ENCODE measurements at regions not wholly inside any gene's neighbourhood (a gene's known extent, or its start where the extent isn't known, plus 50 kb on each side); places are given as distances from the start of the nearest gene placed in this dataset.
"Not testable (repeated sequence)": the region's sequence is repeated elsewhere in the genome, so short reads cannot be mapped to it uniquely, and the experiment has no call there.

GRCh38 chr13:74264333-74264732 is 130.1 kb upstream of the KLF12 start:
- DNase-seq, result no peak

- not testable (repeated sequence) for DNase-seq
Observed at GRCh38 chr13:74260420-74260819, 126.2 kb upstream of the KLF12 start.

DNA sequence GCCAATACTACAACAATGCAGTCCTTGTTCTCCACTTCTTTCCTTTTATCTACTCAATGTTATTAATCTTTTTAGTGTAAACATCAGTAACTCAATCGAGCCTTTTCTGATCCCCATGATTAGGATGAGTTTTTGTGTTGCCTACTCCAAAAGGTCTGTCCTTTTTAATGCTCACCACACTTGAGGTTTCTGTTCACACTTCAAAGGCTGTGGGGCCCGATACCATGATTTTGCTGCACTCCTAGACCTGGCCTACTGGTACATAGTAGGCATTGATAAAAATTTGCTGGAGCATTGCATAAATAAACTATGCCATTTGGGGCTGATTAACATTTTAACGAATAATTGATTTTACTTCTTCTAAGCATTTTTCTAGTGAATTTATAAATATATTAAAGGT is 125.4 kb upstream of the KLF12 start:
- no peak for DNase-seq

DNA sequence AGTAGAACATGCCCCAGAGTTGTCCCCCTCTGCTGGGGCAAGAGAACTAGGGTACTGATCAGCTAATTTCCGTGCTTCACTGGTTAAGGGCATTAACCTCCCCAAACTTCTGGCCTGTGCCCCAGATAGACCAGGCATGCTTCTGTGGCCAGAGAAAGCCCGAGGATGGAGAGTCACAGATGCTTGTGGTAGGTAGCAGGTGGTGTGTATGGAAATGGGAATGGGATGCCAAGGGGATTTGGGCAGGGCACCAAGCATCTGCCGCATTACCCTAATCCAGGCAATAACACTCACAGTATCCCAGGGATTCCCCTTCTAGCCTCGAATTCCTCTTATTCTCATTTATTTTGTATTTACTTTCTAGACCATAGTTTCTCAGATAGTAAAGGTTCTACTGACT is 124.8 kb upstream of the KLF12 start:
- DNase-seq, result no peak

DNA sequence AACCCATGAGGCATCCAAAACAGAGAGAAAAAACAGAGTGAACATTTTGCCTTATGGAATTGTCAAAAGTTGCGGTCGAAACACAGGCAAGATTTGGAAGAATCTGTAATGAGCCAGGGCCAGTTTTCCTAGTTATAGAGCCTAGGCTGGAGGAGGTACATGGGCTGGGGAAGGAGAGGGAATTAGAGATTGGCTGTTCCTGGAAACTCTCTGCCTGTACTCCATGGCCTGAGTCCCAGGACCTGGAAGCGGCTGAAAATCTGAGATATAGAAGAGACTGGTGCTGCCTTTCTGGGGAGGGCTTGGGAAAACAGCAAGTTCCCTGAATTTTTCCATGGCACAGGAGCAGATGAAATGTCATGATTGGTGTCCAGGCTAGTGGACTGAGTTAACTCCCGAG is 122.8 kb upstream of the KLF12 start:
- DNase-seq, result no peak

- DNase-seq, result no peak
Observed at GRCh38 chr13:74253161-74253560, 119.0 kb upstream of the KLF12 start.

DNA sequence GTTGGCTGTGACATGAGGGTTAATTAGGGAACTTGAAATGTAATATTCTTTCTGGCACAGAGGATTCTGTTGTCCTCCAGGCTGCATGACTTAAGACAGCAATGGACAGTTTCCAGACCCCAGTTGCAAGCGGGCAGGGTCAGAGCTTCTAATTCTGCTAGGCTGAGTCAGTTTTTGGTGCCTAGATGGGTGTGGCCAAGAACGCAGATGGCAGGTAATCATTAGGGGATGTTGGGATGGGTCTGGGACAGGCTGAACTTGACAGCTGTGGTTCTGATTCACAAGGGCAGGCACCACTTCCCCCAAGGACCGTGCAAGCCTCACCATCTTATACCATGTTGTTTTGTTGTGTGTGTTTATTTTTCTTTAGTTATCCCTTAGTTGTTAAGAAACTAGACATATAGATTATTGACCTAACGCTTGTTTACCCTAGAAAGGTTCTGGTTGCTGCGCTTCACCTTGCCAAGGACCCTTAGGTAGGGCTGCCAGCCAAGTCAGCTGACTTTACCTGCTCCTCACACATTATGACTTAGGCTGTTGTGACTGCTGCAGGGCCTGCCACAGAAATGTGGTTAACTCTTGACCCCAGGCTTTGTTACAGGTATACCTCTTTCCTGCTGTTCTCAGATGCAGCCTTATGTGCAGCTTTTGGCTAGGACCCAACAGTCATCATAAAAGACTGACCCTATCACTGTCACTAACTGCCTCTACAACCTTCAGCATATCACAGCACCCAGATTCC is 117.7 kb upstream of the KLF12 start:
- DNase-seq, result no peak

DNA sequence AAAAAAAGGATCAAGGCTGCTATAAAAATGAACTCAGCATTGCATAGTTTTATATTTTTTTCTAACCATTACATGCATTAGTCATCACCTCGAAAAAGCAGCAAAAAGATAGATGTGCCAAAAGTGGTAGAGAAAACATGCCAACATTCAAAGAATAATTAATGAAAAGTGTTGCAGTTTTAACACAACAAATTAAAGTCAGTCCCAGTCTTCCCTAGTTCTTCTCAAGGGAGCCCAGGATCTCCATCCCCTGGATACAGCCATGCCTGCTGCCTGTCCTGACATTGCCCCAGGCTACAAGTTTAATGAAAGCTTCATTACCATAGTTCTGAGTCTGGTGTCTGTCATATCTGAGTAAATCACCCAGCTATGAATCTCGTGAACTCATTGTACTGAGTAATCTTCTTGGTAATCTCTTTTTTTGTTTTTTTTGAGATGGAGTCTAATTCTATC is 116.6 kb upstream of the KLF12 start:
- DNase-seq, result no peak

DNA sequence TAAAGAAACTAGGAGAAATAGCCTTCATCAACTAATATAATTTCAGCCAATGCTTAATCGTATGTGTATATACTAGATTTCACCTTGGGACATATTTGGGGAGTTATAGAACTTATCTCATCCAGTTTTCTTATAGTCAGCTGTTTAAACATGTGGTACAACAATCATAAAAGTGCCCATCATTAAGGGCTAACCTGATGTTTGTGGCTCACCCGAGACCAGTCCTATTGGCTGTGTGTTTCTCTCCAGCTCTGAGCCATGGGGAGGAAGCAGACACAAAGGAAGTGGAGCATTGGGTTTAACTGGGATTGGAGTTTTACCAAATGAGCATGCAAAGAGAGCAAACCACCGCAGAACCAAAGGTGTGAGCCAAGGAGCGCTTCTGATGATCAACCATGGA is 114.3 kb upstream of the KLF12 start:
- DNase-seq, result no peak

- peak; percentile 29 for DNase-seq
Observed at GRCh38 chr13:74246487-74246886, 112.3 kb upstream of the KLF12 start.

GRCh38 chr13:74243637-74244526 is 109.7 kb upstream of the KLF12 start:
- no peak for DNase-seq

DNA sequence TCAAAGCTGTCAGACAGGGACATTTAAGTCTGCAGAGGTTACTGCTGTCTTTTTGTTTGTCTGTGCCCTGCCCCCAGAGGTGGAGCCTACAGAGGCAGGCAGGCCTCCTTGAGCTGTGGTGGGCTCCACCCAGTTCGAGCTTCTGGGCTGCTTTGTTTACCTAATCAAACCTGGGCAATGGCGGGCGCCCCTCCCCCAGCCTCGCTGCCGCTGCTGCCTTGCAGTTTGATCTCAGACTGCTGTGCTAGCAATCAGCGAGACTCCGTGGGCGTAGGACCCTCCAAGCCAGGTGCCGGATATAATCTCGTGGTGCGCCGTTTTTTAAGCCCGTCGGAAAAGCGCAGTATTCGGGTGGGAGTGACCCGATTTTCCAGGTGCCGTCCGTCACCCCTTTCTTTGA is 107.1 kb upstream of the KLF12 start:
- DNase-seq, result not testable (repeated sequence)

DNA sequence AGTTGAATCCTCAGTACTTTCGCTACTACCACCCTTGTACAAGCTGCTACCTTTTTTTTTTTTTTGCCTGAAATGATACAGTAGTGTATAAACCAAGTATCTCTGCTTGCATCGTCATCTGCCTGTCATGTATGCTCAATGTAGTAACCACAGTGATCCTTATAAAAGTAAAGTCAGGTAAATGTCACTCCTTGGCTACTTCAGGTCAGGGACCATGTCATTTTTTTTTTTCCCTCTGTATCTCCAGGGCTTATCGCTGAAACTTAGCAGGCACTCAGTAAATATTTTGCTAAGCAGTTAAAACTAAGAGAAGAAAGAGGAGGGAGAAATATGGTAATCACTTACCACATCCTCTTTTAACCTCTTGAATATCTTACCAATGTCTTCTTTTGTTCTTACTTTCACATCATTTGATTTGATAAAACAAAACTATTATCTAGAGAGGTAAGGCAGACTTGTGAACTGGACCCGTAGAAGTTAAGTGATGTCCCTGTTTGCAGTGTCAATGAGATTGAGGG is 96.8 kb upstream of the KLF12 start:
- DNase-seq, result no peak

GRCh38 chr13:74229242-74229641 is 95.0 kb upstream of the KLF12 start:
- no peak for DNase-seq

- DNase-seq, result no peak
Observed at GRCh38 chr13:74227476-74228158, 93.4 kb upstream of the KLF12 start.

- DNase-seq, result no peak
Observed at GRCh38 chr13:74226791-74227475, 92.7 kb upstream of the KLF12 start.

- no peak for DNase-seq
Observed at GRCh38 chr13:74221752-74222151, 87.5 kb upstream of the KLF12 start.

GRCh38 chr13:74219566-74219965 is 85.4 kb upstream of the KLF12 start:
- no peak for DNase-seq

GRCh38 chr13:74218291-74218690 is 84.1 kb upstream of the KLF12 start:
- no peak for DNase-seq

DNA sequence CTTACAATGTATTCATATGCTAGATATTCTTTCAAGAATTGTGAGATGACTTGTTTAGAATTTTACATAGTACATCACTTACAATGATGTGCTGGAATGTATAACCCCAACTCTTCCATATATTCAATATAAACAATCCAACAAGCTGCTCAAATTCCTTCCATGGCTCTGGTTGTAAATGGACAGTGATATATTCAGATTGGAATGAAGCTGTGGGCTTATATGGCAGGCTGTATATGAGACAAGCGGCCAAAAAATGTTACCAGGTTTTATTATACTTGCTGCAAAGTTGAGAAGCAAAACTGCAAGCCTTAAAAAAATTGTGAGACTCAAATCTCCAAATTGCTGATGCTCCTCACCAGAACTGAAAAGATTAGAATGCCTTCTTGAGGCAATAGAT is 83.6 kb upstream of the KLF12 start:
- no peak for DNase-seq

- no peak for DNase-seq
Observed at GRCh38 chr13:74215420-74215819, 81.2 kb upstream of the KLF12 start.

- no peak for DNase-seq
Observed at GRCh38 chr13:74214321-74214720, 80.1 kb upstream of the KLF12 start.

All from stimulated activated CD4-positive, alpha-beta T cell treated with anti-CD3 and anti-CD28 coated beads, Interleukin-1b, Interleukin-23, amount 100 ng/mL, for 48 hours (primary cell).